Activated CD4-positive, alpha-beta T cell treated with anti-CD3 and anti-CD28 coated beads, Interleukin-2, amount 10 ng/mL, durations not matched to agents 7 days and 5 days (primary cell): ENCODE measurements at regions not wholly inside any gene's neighbourhood (a gene's known extent, or its start where the extent isn't known, plus 50 kb on each side); places are given as distances from the start of the nearest gene placed in this dataset.
"Not testable (repeated sequence)": the region's sequence is repeated elsewhere in the genome, so short reads cannot be mapped to it uniquely, and the experiment has no call there.

Source experiments
- CTCF ChIA-PET: fragments of 350-600 bp; sonication (Branson Sonifier 250); formaldehyde crosslinking; loops from one replicate; lab custom pipeline; 2021; ENCODE audit warnings: antibody characterized with exemption; lab: Charles Lee
- POLR2A ChIA-PET: fragments of 350-600 bp; sonication (Branson Sonifier 250); formaldehyde crosslinking; loops from one replicate; lab custom pipeline; 2021; ENCODE audit warnings: antibody characterized with exemption; lab: Charles Lee
- DNase-seq: peaks from one replicate; pipeline ENCODE4 v3.0.0-alpha.2; 2020
- H3K27ac Mint-ChIP-seq: one replicate; pipeline ENCODE4 v1.8.0; 2021; ENCODE audit warnings: mild to moderate bottlenecking, moderate library complexity, mixed read lengths
- H3K27me3 Mint-ChIP-seq: one replicate; pipeline ENCODE4 v1.8.0; 2021; ENCODE audit warnings: mixed read lengths
- H3K36me3 Mint-ChIP-seq: one replicate; pipeline ENCODE4 v1.8.0; 2021; ENCODE audit warnings: low read depth, mixed read lengths
- H3K4me1 Mint-ChIP-seq: one replicate; pipeline ENCODE4 v1.8.0; 2021; ENCODE audit warnings: mixed read lengths
- H3K4me3 Mint-ChIP-seq: one replicate; pipeline ENCODE4 v1.8.0; 2021; ENCODE audit warnings: mild to moderate bottlenecking, moderate library complexity, mixed read lengths
- H3K9me3 Mint-ChIP-seq: one replicate; pipeline ENCODE4 v1.8.0; 2021; ENCODE audit warnings: mixed read lengths

GRCh38 chr6:114816678-114817077 is 473.9 kb upstream of the HS3ST5 start:
- H3K4me1 Mint-ChIP-seq, result no peaks in the 10 kb centered on the region
- ChIA-PET CTCF (no interaction called here), POLR2A (no interaction called here)
- no peak overlapping the region for H3K27ac Mint-ChIP-seq
- DNase-seq, result no peak
- peaks cover 4% of the 10 kb centered on the region for H3K9me3 Mint-ChIP-seq
- H3K27me3 Mint-ChIP-seq, result no peaks in the 10 kb centered on the region
- no peaks in the 10 kb centered on the region for H3K36me3 Mint-ChIP-seq
- no peak overlapping the region for H3K4me3 Mint-ChIP-seq

GRCh38 chr6:114810468-114810867 is 467.6 kb upstream of the HS3ST5 start:
- no peak for DNase-seq
- H3K27me3 Mint-ChIP-seq, result no peaks in the 10 kb centered on the region
- no peaks in the 10 kb centered on the region for H3K36me3 Mint-ChIP-seq
- no peaks in the 10 kb centered on the region for H3K4me1 Mint-ChIP-seq
- CTCF ChIA-PET, result no interaction called here
- H3K4me3 Mint-ChIP-seq, result no peak overlapping the region
- H3K9me3 Mint-ChIP-seq, result peaks cover 4% of the 10 kb centered on the region
- POLR2A ChIA-PET, result no interaction called here
- no peak overlapping the region for H3K27ac Mint-ChIP-seq

GRCh38 chr6:114805426-114805825 is 462.6 kb upstream of the HS3ST5 start:
- POLR2A ChIA-PET, H3K36me3 Mint-ChIP-seq, CTCF ChIA-PET, H3K4me3 Mint-ChIP-seq, DNase-seq, H3K27ac Mint-ChIP-seq, H3K27me3 Mint-ChIP-seq, H3K9me3 Mint-ChIP-seq, H3K4me1 Mint-ChIP-seq: not testable (repeated sequence)

GRCh38 chr6:114796576-114796975 is 453.8 kb upstream of the HS3ST5 start:
- Mint-ChIP-seq H3K27ac (no peak overlapping the region), H3K9me3 (no peaks in the 10 kb centered on the region), H3K4me1 (no peaks in the 10 kb centered on the region), H3K27me3 (no peaks in the 10 kb centered on the region), H3K36me3 (no peaks in the 10 kb centered on the region), H3K4me3 (no peak overlapping the region)
- POLR2A ChIA-PET, result no interaction called here
- CTCF ChIA-PET, result no interaction called here
- no peak for DNase-seq

- ChIA-PET POLR2A (no interaction called here), CTCF (no interaction called here)
- no peak overlapping the region for H3K4me3 Mint-ChIP-seq
- H3K36me3 Mint-ChIP-seq, result no peaks in the 10 kb centered on the region
- no peaks in the 10 kb centered on the region for H3K27me3 Mint-ChIP-seq
- no peak overlapping the region for H3K27ac Mint-ChIP-seq
- no peak for DNase-seq
- H3K9me3 Mint-ChIP-seq, result no peaks in the 10 kb centered on the region
- no peaks in the 10 kb centered on the region for H3K4me1 Mint-ChIP-seq
These were observed 450.6 kb upstream of the HS3ST5 start for GRCh38 chr6:114793428-114793827.

- ChIA-PET POLR2A (no interaction called here), CTCF (no interaction called here)
- Mint-ChIP-seq H3K27me3 (no peaks in the 10 kb centered on the region), H3K36me3 (no peaks in the 10 kb centered on the region), H3K4me1 (no peaks in the 10 kb centered on the region), H3K27ac (no peak overlapping the region), H3K9me3 (no peaks in the 10 kb centered on the region), H3K4me3 (no peak overlapping the region)
- DNase-seq, result no peak
These were observed 442.7 kb upstream of the HS3ST5 start for GRCh38 chr6:114785235-114786127.

- H3K27ac Mint-ChIP-seq, result no peak overlapping the region
- DNase-seq, result no peak
- CTCF ChIA-PET, result no interaction called here
These were observed 441.0 kb upstream of the HS3ST5 start for GRCh38 chr6:114783783-114784182.

GRCh38 chr6:114783083-114783482 is 440.3 kb upstream of the HS3ST5 start:
- DNase-seq, result no peak
- Mint-ChIP-seq H3K4me1 (no peaks in the 10 kb centered on the region), H3K9me3 (no peaks in the 10 kb centered on the region), H3K27ac (no peak overlapping the region), H3K36me3 (no peaks in the 10 kb centered on the region), H3K4me3 (no peak overlapping the region), H3K27me3 (no peaks in the 10 kb centered on the region)
- ChIA-PET POLR2A (no interaction called here), CTCF (no interaction called here)

More at GRCh38 chr6:114783783-114784182, 441.0 kb upstream of the HS3ST5 start:
- H3K4me1 Mint-ChIP-seq, result no peaks in the 10 kb centered on the region
- POLR2A ChIA-PET, result no interaction called here
- no peak overlapping the region for H3K4me3 Mint-ChIP-seq
- H3K27me3 Mint-ChIP-seq, result no peaks in the 10 kb centered on the region
- no peaks in the 10 kb centered on the region for H3K9me3 Mint-ChIP-seq
- H3K36me3 Mint-ChIP-seq, result no peaks in the 10 kb centered on the region

- Mint-ChIP-seq H3K9me3 (peaks cover 2% of the 10 kb centered on the region), H3K27me3 (no peaks in the 10 kb centered on the region), H3K36me3 (no peaks in the 10 kb centered on the region), H3K27ac (no peak overlapping the region), H3K4me1 (no peaks in the 10 kb centered on the region), H3K4me3 (no peak overlapping the region)
- ChIA-PET CTCF (no interaction called here), POLR2A (no interaction called here)
- no peak for DNase-seq
These were observed 422.0 kb upstream of the HS3ST5 start for GRCh38 chr6:114764866-114765265.

- CTCF ChIA-PET, result no interaction called here
- H3K9me3 Mint-ChIP-seq, result peaks cover 2% of the 10 kb centered on the region
- H3K27me3 Mint-ChIP-seq, result no peaks in the 10 kb centered on the region
- no peaks in the 10 kb centered on the region for H3K4me1 Mint-ChIP-seq
- POLR2A ChIA-PET, result no interaction called here
- no peaks in the 10 kb centered on the region for H3K36me3 Mint-ChIP-seq
- H3K27ac Mint-ChIP-seq, result no peak overlapping the region
- DNase-seq, result no peak
- H3K4me3 Mint-ChIP-seq, result no peak overlapping the region
These were observed 419.3 kb upstream of the HS3ST5 start for GRCh38 chr6:114762145-114762544.

- no peaks in the 10 kb centered on the region for H3K4me1 Mint-ChIP-seq
These were observed 405.3 kb upstream of the HS3ST5 start for GRCh38 chr6:114747995-114748625.

GRCh38 chr6:114740547-114740946 is 397.7 kb upstream of the HS3ST5 start:
- DNase-seq, result no peak
- no peaks in the 10 kb centered on the region for H3K36me3 Mint-ChIP-seq
- H3K9me3 Mint-ChIP-seq, result no peaks in the 10 kb centered on the region
- H3K4me3 Mint-ChIP-seq, result no peak overlapping the region
- ChIA-PET POLR2A (no interaction called here), CTCF (no interaction called here)
- H3K27me3 Mint-ChIP-seq, result no peaks in the 10 kb centered on the region
- no peak overlapping the region for H3K27ac Mint-ChIP-seq
- H3K4me1 Mint-ChIP-seq, result no peaks in the 10 kb centered on the region

More at GRCh38 chr6:114747995-114748625, 405.3 kb upstream of the HS3ST5 start:
- H3K9me3 Mint-ChIP-seq, result no peaks in the 10 kb centered on the region
- H3K27me3 Mint-ChIP-seq, result no peaks in the 10 kb centered on the region
- DNase-seq, result peak; percentile 26
- H3K36me3 Mint-ChIP-seq, result no peaks in the 10 kb centered on the region
- no peak overlapping the region for H3K4me3 Mint-ChIP-seq
- POLR2A ChIA-PET, result no interaction called here
- H3K27ac Mint-ChIP-seq, result no peak overlapping the region
- CTCF ChIA-PET, result no interaction called here

- Mint-ChIP-seq H3K36me3 (no peaks in the 10 kb centered on the region), H3K27me3 (no peaks in the 10 kb centered on the region), H3K4me1 (no peaks in the 10 kb centered on the region), H3K4me3 (no peak overlapping the region), H3K27ac (no peak overlapping the region), H3K9me3 (no peaks in the 10 kb centered on the region)
- ChIA-PET POLR2A (no interaction called here), CTCF (no interaction called here)
- DNase-seq, result no peak
These were observed 396.8 kb upstream of the HS3ST5 start for GRCh38 chr6:114739656-114740055.
